Naive B cell (primary cell): ENCODE measurements at regions not wholly inside any gene's neighbourhood (a gene's known extent, or its start where the extent isn't known, plus 50 kb on each side); places are given as distances from the start of the nearest gene placed in this dataset.
A peak's percentile ranks its signal among the peaks of the same experiment; 100 is the strongest.
"Not testable (repeated sequence)": the region's sequence is repeated elsewhere in the genome, so short reads cannot be mapped to it uniquely, and the experiment has no call there.

ENCODE experiments used
- ATAC-seq, 2 donors: fragments of 150-1000 bp; cut with Tn5 transposase; 2 replicates each; pipeline ENCODE4 v1.10.0; 2021; ENCODE audit warnings: low read depth in 2 of 2, mild to moderate bottlenecking in 2 of 2, moderate library complexity in 2 of 2
- DNase-seq: peaks from one replicate; pipeline ENCODE4 v3.0.0; 2022
- H3K27ac Mint-ChIP-seq, 6 donors: one replicate each; pipeline ENCODE4 v1.8.0; 2020 to 2022; ENCODE audit warnings: mild to moderate bottlenecking in 6 of 6, mixed read lengths in 6 of 6, moderate library complexity in 5 of 6, inconsistent platforms in 2 of 6
- H3K27me3 Mint-ChIP-seq, 3 donors: one replicate each; pipeline ENCODE4 v1.8.0; 2021 to 2022; ENCODE audit warnings: mixed read lengths in 3 of 3, mild to moderate bottlenecking in 1 of 3
- H3K36me3 Mint-ChIP-seq, 2 donors: one replicate each; pipeline ENCODE4 v1.8.0; 2020 to 2022; ENCODE audit warnings: mixed read lengths in 2 of 2, inconsistent platforms in 1 of 2, mild to moderate bottlenecking in 1 of 2
- H3K4me1 Mint-ChIP-seq, 3 donors: one replicate each; pipeline ENCODE4 v1.8.0; 2020 to 2022; ENCODE audit warnings: mixed read lengths in 3 of 3, inconsistent platforms in 1 of 3, mild to moderate bottlenecking in 1 of 3, moderate library complexity in 1 of 3
- H3K4me3 Mint-ChIP-seq, 8 donors: one replicate each; pipeline ENCODE4 v1.8.0; 2020 to 2022; ENCODE audit warnings: mild to moderate bottlenecking in 8 of 8, mixed read lengths in 8 of 8, moderate library complexity in 8 of 8, inconsistent platforms in 2 of 8
- H3K9me3 Mint-ChIP-seq, 7 donors: one replicate each; pipeline ENCODE4 v1.8.0; 2020 to 2022; ENCODE audit warnings: mixed read lengths in 7 of 7, mild to moderate bottlenecking in 5 of 7, inconsistent platforms in 2 of 7, moderate library complexity in 1 of 7

DNA sequence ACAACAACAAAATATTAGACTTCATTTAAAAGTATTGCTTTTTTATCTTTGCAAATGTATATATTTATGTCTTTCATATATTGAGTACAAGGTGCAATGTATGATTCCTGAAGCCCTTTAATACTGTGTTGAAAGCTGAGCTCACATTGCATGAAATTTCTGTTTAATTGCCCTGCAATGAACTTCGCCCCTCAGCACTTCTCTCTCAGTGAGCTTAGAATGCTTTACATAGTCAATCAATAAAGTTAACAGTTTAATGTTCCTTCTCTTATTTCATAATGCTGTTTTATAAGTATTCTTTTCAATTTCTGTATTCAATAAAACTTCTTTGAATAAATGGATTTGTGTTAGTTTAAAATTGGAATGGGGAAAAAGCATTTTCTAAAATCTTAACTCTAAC is 607.1 kb downstream of the SOX5 start:
- ATAC-seq (no peak), DNase-seq (no peak)
- Mint-ChIP-seq H3K27ac (no peak overlapping the region), H3K4me1 (no peaks in the 10 kb centered on the region), H3K4me3 (no peak overlapping the region), H3K9me3 (peaks cover 0 to 16% (median 0%) of the 10 kb centered on the region in 7 donors), H3K27me3 (no peaks in the 10 kb centered on the region), H3K36me3 (no peaks in the 10 kb centered on the region)

DNA sequence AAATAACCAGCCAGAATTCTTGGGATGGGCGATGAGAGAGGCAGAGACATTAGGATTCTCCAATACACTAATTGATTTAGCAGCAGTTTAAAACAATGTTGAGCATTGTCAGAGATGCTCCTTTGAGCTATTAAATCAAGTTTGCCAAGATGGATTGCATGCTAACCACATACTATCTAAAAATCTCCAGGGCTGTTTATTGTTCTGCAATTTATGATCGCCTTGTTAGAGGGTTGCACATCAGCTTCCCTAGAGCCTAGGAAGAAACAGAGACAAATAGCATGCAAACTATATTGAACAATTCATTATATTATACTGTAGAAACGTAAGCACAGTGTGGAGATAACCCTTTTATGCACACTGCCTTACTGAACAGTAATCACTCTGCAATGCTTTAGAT is 599.9 kb downstream of the SOX5 start:
- ATAC-seq (no peak), DNase-seq (no peak)
- Mint-ChIP-seq H3K36me3 (no peaks in the 10 kb centered on the region), H3K4me3 (no peak overlapping the region), H3K9me3 (peaks cover 0 to 6% (median 0%) of the 10 kb centered on the region in 7 donors), H3K27ac (no peak overlapping the region), H3K4me1 (no peaks in the 10 kb centered on the region), H3K27me3 (no peaks in the 10 kb centered on the region)

DNA sequence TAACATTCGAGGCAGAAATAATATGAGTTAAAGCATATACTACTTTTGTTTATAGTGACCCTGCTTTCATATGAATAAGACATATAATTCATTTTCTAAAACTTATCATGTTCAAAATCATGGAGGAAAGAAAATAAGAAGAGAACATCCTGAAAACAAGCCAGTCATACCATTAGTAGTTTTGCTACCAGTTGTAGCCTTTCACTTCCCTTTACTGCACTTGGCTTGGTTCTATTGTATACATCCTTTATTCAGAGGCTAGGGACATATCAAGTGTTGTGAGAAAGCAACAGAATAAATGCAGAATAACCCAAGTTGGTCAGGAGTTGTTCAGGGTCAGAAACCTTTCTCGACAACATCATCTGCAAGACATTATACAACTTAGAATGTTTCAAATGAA is 598.7 kb downstream of the SOX5 start:
- ATAC-seq (no peak), DNase-seq (no peak)
- no peaks in the 10 kb centered on the region for H3K4me1 Mint-ChIP-seq
- H3K36me3 Mint-ChIP-seq: no peaks in the 10 kb centered on the region
- H3K4me3 Mint-ChIP-seq: no peak overlapping the region
- H3K27me3 Mint-ChIP-seq: no peaks in the 10 kb centered on the region
- peaks cover 0 to 6% (median 0%) of the 10 kb centered on the region in 7 donors for H3K9me3 Mint-ChIP-seq
- H3K27ac Mint-ChIP-seq: no peak overlapping the region

DNA sequence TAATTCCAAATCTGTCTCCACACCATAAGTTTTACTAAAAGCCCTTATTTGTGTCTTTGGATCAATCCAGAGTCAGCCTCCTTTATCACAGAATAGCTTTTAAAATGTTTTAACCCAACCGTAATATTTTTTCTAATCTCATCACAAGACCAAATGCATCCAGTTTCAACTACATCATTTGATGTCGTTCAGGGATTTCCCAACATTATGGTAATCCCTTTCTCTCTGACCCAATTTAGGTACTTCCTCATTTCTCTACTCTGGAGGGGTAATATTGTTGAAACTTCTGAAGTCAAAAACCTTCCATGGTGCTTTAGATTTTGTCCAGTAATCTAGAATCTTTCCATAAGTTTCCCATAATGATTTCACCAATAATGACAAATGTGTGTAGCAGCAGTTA is 596.8 kb downstream of the SOX5 start:
- Mint-ChIP-seq H3K4me3 (no peak overlapping the region), H3K4me1 (no peaks in the 10 kb centered on the region), H3K36me3 (no peaks in the 10 kb centered on the region), H3K27ac (peak overlapping the region in 1 of 6 donors; percentile 52), H3K27me3 (no peaks in the 10 kb centered on the region), H3K9me3 (peaks cover 0 to 2% (median 0%) of the 10 kb centered on the region in 7 donors)
- DNase-seq (no peak), ATAC-seq (no peak)

DNA sequence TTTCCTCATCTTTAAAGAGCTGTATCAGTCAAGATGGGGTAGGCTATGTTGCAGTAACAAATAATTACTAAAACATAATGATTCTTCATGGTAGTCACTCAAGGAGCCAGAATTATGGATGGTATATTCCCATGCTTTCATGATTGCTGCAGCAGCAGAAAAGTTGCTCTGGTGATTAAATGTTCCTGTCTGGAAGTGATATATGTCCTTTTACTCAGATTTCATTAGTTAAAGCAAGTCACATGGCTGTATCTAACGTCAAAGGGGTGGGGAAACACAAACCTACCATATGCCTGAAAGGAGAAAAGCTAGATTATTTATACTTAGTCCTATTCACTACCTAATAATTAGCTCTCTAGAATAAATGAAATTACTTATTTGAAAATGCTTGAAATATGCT is 594.7 kb downstream of the SOX5 start:
- Mint-ChIP-seq H3K36me3 (no peaks in the 10 kb centered on the region), H3K27me3 (no peaks in the 10 kb centered on the region), H3K4me3 (no peak overlapping the region), H3K4me1 (no peaks in the 10 kb centered on the region), H3K9me3 (peaks cover 0 to 2% (median 0%) of the 10 kb centered on the region in 7 donors), H3K27ac (no peak overlapping the region)
- DNase-seq (no peak), ATAC-seq (no peak)

DNA sequence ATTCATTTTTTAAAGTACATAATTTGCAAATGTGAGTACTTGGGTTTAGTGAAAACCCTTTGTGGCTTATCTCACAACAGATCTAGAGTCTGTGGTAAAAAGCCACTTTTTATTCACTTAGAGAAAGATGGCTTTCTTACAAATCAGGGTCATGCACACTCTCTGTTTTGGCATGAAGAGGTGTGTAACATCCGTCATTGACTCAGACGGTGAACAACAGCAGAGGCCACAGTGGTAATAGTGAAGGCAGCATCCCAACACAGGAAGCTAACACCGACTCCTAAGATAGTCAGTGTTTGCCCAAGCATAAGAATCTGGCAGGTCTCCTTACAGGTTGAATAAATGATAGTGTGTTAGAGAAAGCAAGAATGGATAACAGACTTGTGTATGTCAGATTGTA is 593.0 kb downstream of the SOX5 start:
- Mint-ChIP-seq H3K4me1 (no peaks in the 10 kb centered on the region), H3K4me3 (no peak overlapping the region), H3K36me3 (no peaks in the 10 kb centered on the region), H3K27me3 (no peaks in the 10 kb centered on the region), H3K9me3 (peaks cover 0 to 2% (median 0%) of the 10 kb centered on the region in 7 donors), H3K27ac (no peak overlapping the region)
- DNase-seq: no peak
- no peak for ATAC-seq

DNA sequence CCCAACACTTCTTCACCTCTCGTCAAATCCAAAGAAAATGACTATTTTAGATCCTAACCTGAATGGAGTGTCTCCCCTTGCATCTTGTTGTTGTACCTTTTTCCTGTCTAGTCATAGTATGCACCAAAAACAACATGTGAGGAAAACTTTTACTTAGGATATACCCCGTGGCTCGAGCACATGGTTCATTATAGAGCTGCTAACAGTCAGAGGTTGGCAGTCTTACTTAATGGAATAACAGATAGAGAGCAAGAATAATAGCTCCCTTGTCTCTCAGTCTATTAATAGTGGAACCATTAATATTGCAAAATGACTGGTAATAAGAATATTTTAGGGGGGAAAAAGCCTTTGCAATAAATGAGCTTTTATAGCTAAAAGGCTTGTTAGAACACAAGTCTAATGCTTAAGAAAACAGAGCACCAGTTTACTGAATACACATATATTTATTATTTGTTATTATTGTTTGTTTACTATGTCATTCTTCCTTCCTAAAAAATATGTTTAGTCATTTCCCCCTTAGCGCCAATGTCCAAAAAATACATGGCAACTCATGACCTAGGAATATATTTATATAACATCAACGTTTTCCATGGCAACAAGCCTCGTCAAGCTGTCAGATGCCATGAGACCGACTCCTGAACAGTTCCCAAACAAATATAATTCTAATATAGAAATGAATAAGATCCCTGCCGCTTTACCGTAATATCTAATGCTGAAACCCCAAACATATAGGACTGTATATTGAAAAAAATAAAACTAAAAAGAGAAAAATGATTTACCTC is 592.4 kb downstream of the SOX5 start:
- H3K4me3 Mint-ChIP-seq: no peak overlapping the region
- DNase-seq: no peak
- H3K36me3 Mint-ChIP-seq: no peaks in the 10 kb centered on the region
- H3K27me3 Mint-ChIP-seq: no peaks in the 10 kb centered on the region
- H3K9me3 Mint-ChIP-seq: peaks cover 0 to 2% (median 0%) of the 10 kb centered on the region in 7 donors
- ATAC-seq: no peak
- H3K27ac Mint-ChIP-seq: no peak overlapping the region
- no peaks in the 10 kb centered on the region for H3K4me1 Mint-ChIP-seq

DNA sequence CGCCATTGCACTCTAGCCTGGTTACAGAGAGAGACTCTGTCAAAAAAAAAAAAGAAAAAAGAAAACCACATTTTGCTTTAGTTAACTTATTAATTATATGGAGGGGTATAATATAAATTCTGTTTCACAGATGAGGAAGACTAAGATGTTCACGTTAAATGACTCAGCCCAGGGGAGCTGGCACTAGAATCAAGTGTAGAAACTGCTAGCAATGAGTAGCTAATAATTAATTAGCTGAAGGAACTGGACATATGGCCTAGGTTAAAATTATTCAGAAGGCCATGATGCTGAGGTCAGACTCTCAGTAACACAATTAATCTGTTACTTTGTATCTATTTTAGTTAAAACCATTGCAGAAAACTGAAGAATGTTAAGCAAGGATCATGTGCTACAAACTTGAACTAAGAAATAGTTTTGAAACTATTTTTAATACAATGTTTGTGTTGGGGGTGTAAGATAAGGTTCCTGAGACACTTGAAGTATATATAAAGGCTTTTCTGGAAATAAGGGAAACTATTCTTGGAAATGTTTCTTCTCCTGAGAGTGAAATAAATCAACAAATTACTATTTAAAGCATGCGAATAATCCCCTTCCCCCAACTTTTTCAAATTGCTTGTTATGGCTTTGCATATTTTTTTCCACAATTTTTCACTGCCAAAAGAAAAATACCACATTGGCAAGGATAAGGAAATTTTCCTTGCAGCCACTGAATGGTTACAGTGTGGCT is 589.3 kb downstream of the SOX5 start:
- Mint-ChIP-seq H3K27me3 (no peaks in the 10 kb centered on the region), H3K4me3 (no peak overlapping the region), H3K4me1 (no peaks in the 10 kb centered on the region), H3K9me3 (peaks cover 0 to 2% (median 0%) of the 10 kb centered on the region in 7 donors), H3K27ac (no peak overlapping the region), H3K36me3 (no peaks in the 10 kb centered on the region)
- DNase-seq: no peak
- ATAC-seq: no peak

DNA sequence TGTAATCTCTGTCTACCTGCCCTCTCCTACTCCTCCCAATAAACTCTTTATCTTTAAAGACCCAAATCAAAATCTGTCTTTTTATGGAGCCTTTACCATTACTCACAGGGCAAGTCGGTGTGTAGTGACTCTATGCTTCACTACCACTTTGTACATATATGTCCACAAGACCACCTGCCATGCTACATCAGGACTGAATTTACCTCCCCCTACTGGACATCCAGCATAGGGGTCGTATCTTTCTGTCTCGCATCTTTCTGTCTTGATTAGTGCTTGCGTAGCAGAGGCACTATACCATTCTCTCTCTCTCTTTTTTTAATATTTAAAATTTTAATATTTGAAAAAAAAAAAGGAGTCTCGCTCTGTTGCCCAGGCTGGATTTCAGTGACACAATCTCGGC is 587.5 kb downstream of the SOX5 start:
- no peak for ATAC-seq
- Mint-ChIP-seq H3K36me3 (no peaks in the 10 kb centered on the region), H3K9me3 (peaks cover 0 to 5% (median 2%) of the 10 kb centered on the region in 7 donors)

DNA sequence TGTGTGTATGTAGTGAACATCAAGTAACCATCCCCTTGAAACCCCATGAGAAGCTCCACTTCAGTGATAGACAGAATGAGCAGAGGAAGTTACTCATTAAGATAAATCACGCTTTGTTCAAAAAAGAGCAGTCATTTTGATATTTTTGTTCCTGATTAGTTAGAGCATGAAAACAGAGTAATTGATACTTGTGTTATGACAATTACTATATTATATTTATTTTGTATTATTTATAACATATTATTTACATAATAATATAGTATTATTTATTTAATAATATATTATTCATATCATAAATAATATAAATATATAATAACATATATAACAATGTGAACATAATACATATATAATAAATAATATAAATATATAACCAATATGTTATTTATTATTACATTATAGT is 580.9 kb downstream of the SOX5 start:
- no peak for ATAC-seq
- Mint-ChIP-seq H3K27me3 (no peaks in the 10 kb centered on the region), H3K4me3 (no peak overlapping the region), H3K9me3 (peaks cover 2 to 6% (median 4%) of the 10 kb centered on the region in 7 donors), H3K27ac (no peak overlapping the region), H3K36me3 (no peaks in the 10 kb centered on the region), H3K4me1 (no peaks in the 10 kb centered on the region)
- DNase-seq: no peak

More for the DNA sequence above, 587.5 kb downstream of the SOX5 start:
- no peak overlapping the region for H3K27ac Mint-ChIP-seq
- H3K4me3 Mint-ChIP-seq: no peak overlapping the region
- no peaks in the 10 kb centered on the region for H3K27me3 Mint-ChIP-seq
- no peak for DNase-seq
- no peaks in the 10 kb centered on the region for H3K4me1 Mint-ChIP-seq

DNA sequence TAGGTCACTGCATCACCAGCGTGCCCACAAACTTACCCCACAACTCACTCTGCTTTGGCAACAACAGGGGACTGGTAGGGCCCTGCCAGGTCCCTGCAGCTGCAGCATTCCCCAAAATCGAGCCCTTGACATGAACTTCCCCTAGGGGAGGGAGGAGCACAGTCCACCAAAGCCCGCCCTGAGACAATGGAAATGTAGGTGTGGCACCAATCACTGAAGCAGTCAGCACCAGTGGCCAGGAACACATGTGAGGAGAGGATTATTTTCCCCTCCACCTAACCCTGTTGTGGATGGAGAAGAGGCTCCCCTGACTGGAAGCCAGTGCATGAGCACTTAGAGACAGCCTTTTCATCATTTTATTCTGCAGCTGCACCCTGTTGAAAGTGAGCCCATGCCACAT is 573.8 kb downstream of the SOX5 start:
- peaks cover 6 to 45% (median 24%) of the 10 kb centered on the region in 7 donors for H3K9me3 Mint-ChIP-seq
- no peak overlapping the region for H3K27ac Mint-ChIP-seq
- ATAC-seq: no peak
- no peaks in the 10 kb centered on the region for H3K4me1 Mint-ChIP-seq
- no peak overlapping the region for H3K4me3 Mint-ChIP-seq
- H3K27me3 Mint-ChIP-seq: no peaks in the 10 kb centered on the region
- no peak for DNase-seq
- no peaks in the 10 kb centered on the region for H3K36me3 Mint-ChIP-seq

DNA sequence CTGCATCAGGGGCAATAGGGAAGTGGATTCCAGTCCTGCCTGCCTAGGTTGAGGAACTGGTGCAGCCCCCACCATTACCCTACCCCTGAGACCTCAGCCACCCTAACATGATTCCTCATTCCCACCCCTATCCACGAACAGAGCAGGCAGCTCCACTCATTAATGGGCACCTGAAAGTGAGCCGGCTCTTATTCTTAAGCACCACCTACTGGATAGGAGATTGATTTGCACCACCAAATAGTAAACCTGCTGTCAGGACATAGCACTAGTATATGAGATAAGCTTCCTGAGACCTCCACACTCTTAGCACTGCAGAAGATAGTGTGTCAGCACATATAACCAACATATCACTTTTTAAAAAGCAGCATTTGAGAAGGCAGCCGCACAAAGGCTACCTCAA is 573.2 kb downstream of the SOX5 start:
- Mint-ChIP-seq H3K9me3 (peaks cover 6 to 45% (median 26%) of the 10 kb centered on the region in 7 donors), H3K36me3 (no peaks in the 10 kb centered on the region), H3K4me3 (no peak overlapping the region), H3K27ac (no peak overlapping the region), H3K27me3 (no peaks in the 10 kb centered on the region), H3K4me1 (no peaks in the 10 kb centered on the region)
- DNase-seq: no peak
- no peak for ATAC-seq

DNA sequence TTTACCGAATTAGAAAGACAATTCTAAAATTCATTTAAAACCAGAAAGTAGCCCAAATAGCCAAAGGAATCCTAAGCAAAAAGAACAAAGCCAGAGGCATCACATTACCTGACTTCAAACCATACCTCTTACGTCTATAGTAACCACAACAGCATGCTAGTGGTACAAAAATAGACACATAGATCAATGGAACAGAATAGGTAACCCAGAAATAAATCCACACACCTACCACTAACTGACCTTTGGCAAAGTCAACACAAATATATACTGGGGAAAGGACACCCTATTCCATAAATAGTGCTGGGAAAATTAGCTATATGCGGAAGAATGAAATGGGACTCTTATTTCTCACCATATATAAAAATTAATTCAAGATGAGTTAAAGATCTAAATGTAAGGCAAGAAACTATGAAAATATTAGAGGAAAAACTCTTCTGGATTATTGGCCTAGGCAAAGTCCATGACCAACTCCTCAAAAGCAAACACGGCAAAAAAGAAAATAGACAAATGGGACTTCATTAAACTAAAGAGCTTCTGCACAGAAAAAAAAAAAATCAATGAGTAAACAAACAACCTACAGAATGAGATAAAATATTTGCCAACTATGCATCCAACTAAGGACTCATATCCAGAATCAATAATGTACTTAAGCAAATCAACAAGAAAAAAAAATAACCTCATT is 568.9 kb downstream of the SOX5 start:
- no peak for DNase-seq
- Mint-ChIP-seq H3K27me3 (no peaks in the 10 kb centered on the region), H3K36me3 (no peaks in the 10 kb centered on the region), H3K27ac (no peak overlapping the region), H3K9me3 (peaks cover 10 to 43% (median 22%) of the 10 kb centered on the region in 7 donors), H3K4me3 (no peak overlapping the region), H3K4me1 (no peaks in the 10 kb centered on the region)
- no peak for ATAC-seq

DNA sequence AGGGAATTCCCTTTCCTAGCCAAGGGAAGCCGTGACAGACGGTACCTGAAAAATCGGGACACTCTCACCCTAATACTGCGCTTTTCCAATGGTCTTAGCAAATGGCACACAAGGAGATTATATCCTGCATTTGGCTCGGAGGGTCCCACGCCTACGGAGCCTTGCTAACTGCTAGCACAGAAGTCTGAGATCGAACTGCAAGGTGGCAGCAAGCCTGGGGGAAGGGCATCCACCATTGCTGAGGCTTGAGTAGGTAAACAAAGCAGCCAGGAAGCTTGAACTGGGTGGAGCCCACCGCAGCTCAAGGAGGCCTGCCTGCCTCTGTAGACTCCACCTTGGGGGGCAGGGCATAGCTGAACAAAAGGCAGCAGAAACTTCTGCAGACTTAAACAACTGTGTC is 560.6 kb downstream of the SOX5 start:
- not testable (repeated sequence) for H3K27me3 Mint-ChIP-seq, H3K36me3 Mint-ChIP-seq, H3K4me3 Mint-ChIP-seq, H3K4me1 Mint-ChIP-seq, H3K27ac Mint-ChIP-seq, DNase-seq, ATAC-seq
- H3K9me3 Mint-ChIP-seq: peaks cover 10 to 22% (median 14%) of the 10 kb centered on the region in 7 donors
